Adrenal gland (tissue), 5 donors: ENCODE measurements at regions not wholly inside any gene's neighbourhood (a gene's known extent, or its start where the extent isn't known, plus 50 kb on each side); places are given as distances from the start of the nearest gene placed in this dataset.

Experiments used
- POLR2A ChIP-seq, 2 donors: fragments of 450-650 bp; IDR thresholded peaks; one replicate each; pipeline ENCODE4 v1.6.1; 2017; ENCODE audit warnings: antibody characterized with exemption in 2 of 2, mild to moderate bottlenecking in 2 of 2, moderate library complexity in 1 of 2
- TF ChIP-seq, protein P1 (sequence below), 6 experiments: fragments of 450-650 bp in 4 of 6; fragments of 200-600 bp in 2 of 6; sonication (generic) in 1 of 6; IDR thresholded peaks; 1 replicate in 5 of 6; 2 replicates in 1 of 6; pipeline versions ENCODE4 v1.5.1 to v1.8.0; 2016 to 2021; ENCODE audit warnings: antibody characterized with exemption in 6 of 6, mild to moderate bottlenecking in 2 of 6, moderate library complexity in 1 of 6
- donor health status: DM: no; HTN: no; CAD: no.

DNA sequence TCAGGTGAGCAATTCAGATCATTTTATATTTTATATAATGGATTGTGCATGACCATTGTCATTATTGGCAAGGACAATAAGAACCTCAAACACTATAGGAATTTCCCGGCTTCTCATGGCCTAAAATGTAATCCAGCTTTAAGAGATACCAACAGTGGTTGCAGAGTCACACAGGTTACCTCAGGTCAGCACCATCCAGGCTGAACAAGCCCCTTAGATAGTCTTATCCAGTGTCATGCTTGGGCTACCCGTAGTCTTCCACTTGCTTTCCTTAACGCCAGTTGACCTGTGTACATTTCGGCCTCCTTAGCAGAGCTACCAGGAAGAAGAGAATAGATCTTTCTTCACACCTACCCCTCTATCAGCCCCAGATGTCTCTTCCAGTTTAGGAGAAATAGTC, 293.3 kb upstream of the SYT4 start:
- TF ChIP-seq, protein P1, sequence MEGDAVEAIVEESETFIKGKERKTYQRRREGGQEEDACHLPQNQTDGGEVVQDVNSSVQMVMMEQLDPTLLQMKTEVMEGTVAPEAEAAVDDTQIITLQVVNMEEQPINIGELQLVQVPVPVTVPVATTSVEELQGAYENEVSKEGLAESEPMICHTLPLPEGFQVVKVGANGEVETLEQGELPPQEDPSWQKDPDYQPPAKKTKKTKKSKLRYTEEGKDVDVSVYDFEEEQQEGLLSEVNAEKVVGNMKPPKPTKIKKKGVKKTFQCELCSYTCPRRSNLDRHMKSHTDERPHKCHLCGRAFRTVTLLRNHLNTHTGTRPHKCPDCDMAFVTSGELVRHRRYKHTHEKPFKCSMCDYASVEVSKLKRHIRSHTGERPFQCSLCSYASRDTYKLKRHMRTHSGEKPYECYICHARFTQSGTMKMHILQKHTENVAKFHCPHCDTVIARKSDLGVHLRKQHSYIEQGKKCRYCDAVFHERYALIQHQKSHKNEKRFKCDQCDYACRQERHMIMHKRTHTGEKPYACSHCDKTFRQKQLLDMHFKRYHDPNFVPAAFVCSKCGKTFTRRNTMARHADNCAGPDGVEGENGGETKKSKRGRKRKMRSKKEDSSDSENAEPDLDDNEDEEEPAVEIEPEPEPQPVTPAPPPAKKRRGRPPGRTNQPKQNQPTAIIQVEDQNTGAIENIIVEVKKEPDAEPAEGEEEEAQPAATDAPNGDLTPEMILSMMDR (IDR thresholded peaks at IDR 0.05): no peak
- no peak for TF ChIP-seq POLR2A (IDR thresholded peaks at IDR 0.05)
